ENCODE measurements at regions not wholly inside any gene's neighbourhood (a gene's known extent, or its start where the extent isn't known, plus 50 kb on each side); places are given as distances from the start of the nearest gene placed in this dataset.

DNA sequence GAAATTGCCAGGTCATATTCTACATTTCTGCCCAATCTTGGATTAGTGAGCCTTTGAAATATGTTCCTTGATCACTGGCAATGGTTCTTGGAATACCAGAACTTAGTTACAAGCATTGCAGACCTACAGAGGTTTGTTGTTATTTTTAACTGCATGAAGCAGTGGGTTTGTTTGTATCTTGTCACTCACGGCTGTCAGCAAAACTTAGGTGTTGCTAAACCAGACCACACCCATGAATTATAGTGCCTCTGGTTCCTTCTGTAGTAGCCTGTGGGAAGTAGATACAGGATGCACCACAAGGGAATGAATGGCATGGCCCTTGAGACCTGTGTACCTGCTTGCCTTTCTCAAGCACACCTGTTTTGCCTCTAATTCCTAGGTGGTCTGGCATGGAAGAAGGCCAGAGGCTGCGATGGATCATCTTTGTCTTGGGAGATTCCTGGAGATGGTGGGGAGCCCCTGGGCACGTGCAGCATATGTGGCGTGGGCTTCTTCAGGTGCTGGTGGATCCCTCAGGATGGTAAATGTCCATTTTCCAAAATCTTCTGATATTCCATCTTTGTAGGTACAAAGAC, 138.8 kb downstream of the SNRPN start:
- Histone ChIP-seq H3K23ac (ENCODE audit: low read length in 2 of 2) (no peak overlapping the region), H3K4me3 (ENCODE audit: insufficient read depth in 1 of 2, low read depth in 1 of 2, low read length in 2 of 2) (peak overlapping the region in 1 of 2 experiments; percentile 46), H2BK12ac (ENCODE audit: low read length in 2 of 2) (no peak overlapping the region), H2AFZ (ENCODE audit: low read depth, low read length) (no peak overlapping the region), H3K36me3 (ENCODE audit: control insufficient read depth in 1 of 2, insufficient read depth in 2 of 2, low read depth in 1 of 2, low read length in 2 of 2) (peaks cover 62 to 100% of the 10 kb centered on the region in 2 experiments), H3K79me1 (replicated peaks; ENCODE audit: low read length, poor library complexity, severe bottlenecking) (peaks cover 2% of the 10 kb centered on the region), H2AK5ac (ENCODE audit: low read length, severe bottlenecking) (no peak overlapping the region), H3K18ac (ENCODE audit: low read depth in 1 of 2, low read length in 2 of 2) (no peak overlapping the region), H3K9ac (ENCODE audit: low read length) (no peak overlapping the region), H2BK120ac (ENCODE audit: low read depth, low read length) (no peak overlapping the region), H3K27me3 (ENCODE audit: control insufficient read depth in 1 of 2, insufficient read depth in 1 of 2, low read length in 2 of 2) (no peaks in the 10 kb centered on the region), H4K91ac (ENCODE audit: low read length) (no peak overlapping the region), H3K14ac (ENCODE audit: low read length in 2 of 2) (no peak overlapping the region), H3K4me1 (ENCODE audit: control insufficient read depth, insufficient read depth, low read depth, low read length) (no peaks in the 10 kb centered on the region), H2BK15ac (ENCODE audit: low read depth, poor library complexity, severe bottlenecking) (no peak overlapping the region), H3K27ac (ENCODE audit: low read length, poor library complexity, severe bottlenecking) (no peak overlapping the region), H3K4ac (ENCODE audit: low read depth in 1 of 2, low read length in 2 of 2) (no peak overlapping the region), H2BK5ac (ENCODE audit: low read depth, low read length, poor library complexity, severe bottlenecking) (no peak overlapping the region), H3K4me2 (ENCODE audit: low read length, poor library complexity, severe bottlenecking) (no peak overlapping the region), H4K8ac (ENCODE audit: low read length) (no peak overlapping the region), H3K9me3 (ENCODE audit: control insufficient read depth, low read length) (peaks cover 96% of the 10 kb centered on the region)
- WGBS, result 71% methylated on average over 4 of the region's 4 CpGs
- no peak for DNase-seq

DNA sequence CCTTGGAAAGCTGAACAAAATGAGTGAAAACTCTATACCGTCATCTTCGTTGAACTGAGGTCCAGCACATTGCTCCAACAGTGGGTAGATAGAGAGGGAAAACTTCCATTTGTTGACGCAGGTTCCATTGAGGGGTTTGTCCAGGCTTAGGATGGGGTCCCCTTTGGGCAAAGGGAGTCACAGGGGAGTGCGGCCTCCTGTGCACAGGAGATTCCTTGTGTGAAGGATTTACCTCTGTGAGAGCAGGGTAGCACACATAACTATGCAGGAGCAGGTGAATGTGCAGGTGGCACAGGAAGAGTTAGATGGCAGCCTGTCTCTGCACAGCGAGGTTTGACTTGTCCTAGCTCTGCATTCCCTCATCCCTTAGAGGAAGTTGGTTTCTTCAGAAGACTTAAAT, 139.3 kb downstream of the SNRPN start:
- Histone ChIP-seq H3K27me3 (ENCODE audit: control insufficient read depth in 1 of 2, insufficient read depth in 1 of 2, low read length in 2 of 2) (no peaks in the 10 kb centered on the region), H3K4ac (ENCODE audit: low read depth in 1 of 2, low read length in 2 of 2) (no peak overlapping the region), H4K91ac (ENCODE audit: low read length) (no peak overlapping the region), H3K9me3 (ENCODE audit: control insufficient read depth, low read length) (peaks cover 98% of the 10 kb centered on the region), H3K9ac (ENCODE audit: low read length) (no peak overlapping the region), H2AK5ac (ENCODE audit: low read length, severe bottlenecking) (no peak overlapping the region), H2BK5ac (ENCODE audit: low read depth, low read length, poor library complexity, severe bottlenecking) (no peak overlapping the region), H3K27ac (ENCODE audit: low read length, poor library complexity, severe bottlenecking) (no peak overlapping the region), H2AFZ (ENCODE audit: low read depth, low read length) (no peak overlapping the region), H2BK15ac (ENCODE audit: low read depth, poor library complexity, severe bottlenecking) (no peak overlapping the region), H3K18ac (ENCODE audit: low read depth in 1 of 2, low read length in 2 of 2) (no peak overlapping the region), H2BK120ac (ENCODE audit: low read depth, low read length) (no peak overlapping the region), H4K8ac (ENCODE audit: low read length) (no peak overlapping the region), H3K4me2 (ENCODE audit: low read length, poor library complexity, severe bottlenecking) (no peak overlapping the region), H3K23ac (ENCODE audit: low read length in 2 of 2) (no peak overlapping the region), H3K36me3 (ENCODE audit: control insufficient read depth in 1 of 2, insufficient read depth in 2 of 2, low read depth in 1 of 2, low read length in 2 of 2) (peaks cover 61 to 100% of the 10 kb centered on the region in 2 experiments), H3K4me1 (ENCODE audit: control insufficient read depth, insufficient read depth, low read depth, low read length) (no peaks in the 10 kb centered on the region), H3K4me3 (ENCODE audit: insufficient read depth in 1 of 2, low read depth in 1 of 2, low read length in 2 of 2) (peak overlapping the region in 1 of 2 experiments; percentile 46), H2BK12ac (ENCODE audit: low read length in 2 of 2) (no peak overlapping the region), H3K14ac (ENCODE audit: low read length in 2 of 2) (no peak overlapping the region), H3K79me1 (replicated peaks; ENCODE audit: low read length, poor library complexity, severe bottlenecking) (peaks cover 2% of the 10 kb centered on the region)
- WGBS, result 93% methylated on average over 4 of the region's 5 CpGs
- DNase-seq, result no peak

DNA sequence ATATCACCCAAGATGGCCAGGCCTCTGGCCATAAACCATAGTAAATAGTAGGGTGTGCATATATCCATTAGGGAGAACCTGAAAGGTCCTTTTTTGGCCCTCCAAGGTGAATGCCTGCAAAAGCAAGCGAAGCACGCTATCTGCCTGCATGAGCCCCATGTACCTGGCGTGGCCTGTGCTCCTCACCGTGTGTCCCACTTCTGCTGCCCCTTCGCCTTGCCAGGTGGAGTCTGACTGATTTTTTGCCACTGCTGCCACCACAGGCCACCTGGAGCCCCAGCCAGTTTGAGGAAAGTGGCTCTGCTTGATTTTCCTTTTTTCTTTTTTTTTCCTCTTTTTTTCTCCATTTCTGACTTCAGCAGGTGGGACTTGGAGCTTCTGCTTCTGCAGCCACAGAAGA, 139.7 kb downstream of the SNRPN start:
- Histone ChIP-seq H3K27ac (ENCODE audit: low read length, poor library complexity, severe bottlenecking) (no peak overlapping the region), H3K4me3 (ENCODE audit: insufficient read depth in 1 of 2, low read depth in 1 of 2, low read length in 2 of 2) (peak overlapping the region in 1 of 2 experiments; percentile 46), H2BK120ac (ENCODE audit: low read depth, low read length) (no peak overlapping the region), H3K9ac (ENCODE audit: low read length) (no peak overlapping the region), H3K79me1 (replicated peaks; ENCODE audit: low read length, poor library complexity, severe bottlenecking) (peaks cover 2% of the 10 kb centered on the region), H3K23ac (ENCODE audit: low read length in 2 of 2) (no peak overlapping the region), H3K18ac (ENCODE audit: low read depth in 1 of 2, low read length in 2 of 2) (no peak overlapping the region), H3K9me3 (ENCODE audit: control insufficient read depth, low read length) (peaks cover 98% of the 10 kb centered on the region), H4K8ac (ENCODE audit: low read length) (no peak overlapping the region), H3K27me3 (ENCODE audit: control insufficient read depth in 1 of 2, insufficient read depth in 1 of 2, low read length in 2 of 2) (no peaks in the 10 kb centered on the region), H2AK5ac (ENCODE audit: low read length, severe bottlenecking) (no peak overlapping the region), H2BK5ac (ENCODE audit: low read depth, low read length, poor library complexity, severe bottlenecking) (no peak overlapping the region), H3K4ac (ENCODE audit: low read depth in 1 of 2, low read length in 2 of 2) (no peak overlapping the region), H3K36me3 (ENCODE audit: control insufficient read depth in 1 of 2, insufficient read depth in 2 of 2, low read depth in 1 of 2, low read length in 2 of 2) (peaks cover 60 to 100% of the 10 kb centered on the region in 2 experiments), H2AFZ (ENCODE audit: low read depth, low read length) (no peak overlapping the region), H3K4me2 (ENCODE audit: low read length, poor library complexity, severe bottlenecking) (no peak overlapping the region), H4K91ac (ENCODE audit: low read length) (no peak overlapping the region), H2BK15ac (ENCODE audit: low read depth, poor library complexity, severe bottlenecking) (no peak overlapping the region), H3K4me1 (ENCODE audit: control insufficient read depth, insufficient read depth, low read depth, low read length) (no peaks in the 10 kb centered on the region), H2BK12ac (ENCODE audit: low read length in 2 of 2) (no peak overlapping the region), H3K14ac (ENCODE audit: low read length in 2 of 2) (no peak overlapping the region)
- no peak for DNase-seq
- WGBS, result 84% methylated on average over 5 of the region's 5 CpGs

DNA sequence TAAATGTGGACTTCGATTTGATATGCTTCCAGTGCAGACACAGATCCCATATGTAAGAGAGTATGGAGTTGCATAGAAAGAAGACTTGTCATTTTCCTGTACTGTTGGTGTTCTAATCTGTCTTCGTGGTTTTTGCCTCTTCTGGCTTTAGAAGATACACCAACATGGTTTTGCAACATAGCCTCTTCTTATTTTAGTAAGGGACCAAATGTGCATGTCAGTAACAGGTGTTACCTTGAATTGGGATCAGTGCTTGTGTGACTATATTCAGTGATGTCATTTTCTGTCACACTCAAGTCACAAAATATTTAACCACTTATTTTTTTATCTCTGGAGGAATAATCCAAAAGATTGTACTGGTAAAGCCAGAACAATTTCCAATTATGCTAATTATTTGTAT, 140.4 kb downstream of the SNRPN start:
- H3K9me3 ChIP-seq (ENCODE audit: control insufficient read depth, low read length), result peaks cover 97% of the 10 kb centered on the region
- no peak overlapping the region for H4K91ac ChIP-seq (ENCODE audit: low read length)
- H4K8ac ChIP-seq (ENCODE audit: low read length), result no peak overlapping the region
- H3K23ac ChIP-seq (ENCODE audit: low read length in 2 of 2), result no peak overlapping the region
- H3K14ac ChIP-seq (ENCODE audit: low read length in 2 of 2), result no peak overlapping the region
- no peak overlapping the region for H2BK12ac ChIP-seq (ENCODE audit: low read length in 2 of 2)
- no peak overlapping the region for H2BK120ac ChIP-seq (ENCODE audit: low read depth, low read length)
- H2BK15ac ChIP-seq (ENCODE audit: low read depth, poor library complexity, severe bottlenecking), result no peak overlapping the region
- H3K4me3 ChIP-seq (ENCODE audit: insufficient read depth in 1 of 2, low read depth in 1 of 2, low read length in 2 of 2), result peak overlapping the region in 1 of 2 experiments; percentile 46
- H3K4me2 ChIP-seq (ENCODE audit: low read length, poor library complexity, severe bottlenecking), result no peak overlapping the region
- H3K27ac ChIP-seq (ENCODE audit: low read length, poor library complexity, severe bottlenecking), result no peak overlapping the region
- H3K18ac ChIP-seq (ENCODE audit: low read depth in 1 of 2, low read length in 2 of 2), result no peak overlapping the region
- no peak overlapping the region for H3K9ac ChIP-seq (ENCODE audit: low read length)
- no peak overlapping the region for H2BK5ac ChIP-seq (ENCODE audit: low read depth, low read length, poor library complexity, severe bottlenecking)
- H3K4ac ChIP-seq (ENCODE audit: low read depth in 1 of 2, low read length in 2 of 2), result no peak overlapping the region
- H3K79me1 ChIP-seq (replicated peaks; ENCODE audit: low read length, poor library complexity, severe bottlenecking), result peaks cover 2% of the 10 kb centered on the region
- no peaks in the 10 kb centered on the region for H3K4me1 ChIP-seq (ENCODE audit: control insufficient read depth, insufficient read depth, low read depth, low read length)
- no peak overlapping the region for H2AK5ac ChIP-seq (ENCODE audit: low read length, severe bottlenecking)
- no peak for DNase-seq
- no peak overlapping the region for H2AFZ ChIP-seq (ENCODE audit: low read depth, low read length)
- peaks cover 59 to 98% of the 10 kb centered on the region in 2 experiments for H3K36me3 ChIP-seq (ENCODE audit: control insufficient read depth in 1 of 2, insufficient read depth in 2 of 2, low read depth in 1 of 2, low read length in 2 of 2)
- no peaks in the 10 kb centered on the region for H3K27me3 ChIP-seq (ENCODE audit: control insufficient read depth in 1 of 2, insufficient read depth in 1 of 2, low read length in 2 of 2)
- whole genome bisulfite sequencing, result 54% methylated on average over 2 of the region's 2 CpGs
